ENCODE measurements at regions not wholly inside any gene's neighbourhood (a gene's known extent, or its start where the extent isn't known, plus 50 kb on each side); places are given as distances from the start of the nearest gene placed in this dataset.

DNA sequence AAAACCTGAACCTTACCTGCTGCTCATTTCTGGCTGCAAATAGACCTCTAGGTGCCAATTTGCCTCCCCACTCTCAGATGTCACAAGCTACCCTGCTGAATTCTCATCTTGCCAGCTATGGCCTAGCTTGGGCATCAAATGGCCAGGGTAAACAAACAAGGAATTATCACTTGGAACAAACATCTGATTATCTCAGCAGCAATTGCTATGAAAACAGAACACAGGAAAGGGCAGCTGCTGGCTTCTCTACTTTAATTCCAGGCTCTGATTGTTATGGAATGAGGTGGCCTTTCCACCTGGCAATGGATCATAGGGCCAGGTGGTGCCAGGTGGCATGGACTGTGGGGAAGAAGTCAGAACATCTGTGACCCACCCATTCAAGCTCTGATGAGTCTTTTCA is 505.1 kb downstream of the TLR4 start:
- H3K36me3 ChIP-seq (ENCODE audit: control insufficient read depth in 1 of 2, insufficient read depth in 2 of 2, low read length in 2 of 2), result no peaks in the 10 kb centered on the region
- no peaks in the 10 kb centered on the region for H3K27me3 ChIP-seq (ENCODE audit: low read depth, low read length)
- no peaks in the 10 kb centered on the region for H3K4me1 ChIP-seq (ENCODE audit: control insufficient read depth in 1 of 2, insufficient read depth in 2 of 2, low read length in 2 of 2)
- H3K4me3 ChIP-seq (ENCODE audit: low read depth in 1 of 2, low read length in 2 of 2), result no peak overlapping the region
- no peaks in the 10 kb centered on the region for H3K9me3 ChIP-seq (ENCODE audit: control insufficient read depth in 1 of 2, low read length in 2 of 2)
- H3K27ac ChIP-seq (ENCODE audit: low read length), result no peak overlapping the region

- no peaks in the 10 kb centered on the region for H3K36me3 ChIP-seq (ENCODE audit: control insufficient read depth in 1 of 2, insufficient read depth in 2 of 2, low read length in 2 of 2)
- no peaks in the 10 kb centered on the region for H3K27me3 ChIP-seq (ENCODE audit: low read depth, low read length)
- H3K27ac ChIP-seq (ENCODE audit: low read length), result no peak overlapping the region
- no peaks in the 10 kb centered on the region for H3K9me3 ChIP-seq (ENCODE audit: control insufficient read depth in 1 of 2, low read length in 2 of 2)
- H3K4me3 ChIP-seq (ENCODE audit: low read depth in 1 of 2, low read length in 2 of 2), result no peak overlapping the region
- H3K4me1 ChIP-seq (ENCODE audit: control insufficient read depth in 1 of 2, insufficient read depth in 2 of 2, low read length in 2 of 2), result no peaks in the 10 kb centered on the region
Observed at GRCh38 chr9:118215549-118215948, 511.3 kb downstream of the TLR4 start.

DNA sequence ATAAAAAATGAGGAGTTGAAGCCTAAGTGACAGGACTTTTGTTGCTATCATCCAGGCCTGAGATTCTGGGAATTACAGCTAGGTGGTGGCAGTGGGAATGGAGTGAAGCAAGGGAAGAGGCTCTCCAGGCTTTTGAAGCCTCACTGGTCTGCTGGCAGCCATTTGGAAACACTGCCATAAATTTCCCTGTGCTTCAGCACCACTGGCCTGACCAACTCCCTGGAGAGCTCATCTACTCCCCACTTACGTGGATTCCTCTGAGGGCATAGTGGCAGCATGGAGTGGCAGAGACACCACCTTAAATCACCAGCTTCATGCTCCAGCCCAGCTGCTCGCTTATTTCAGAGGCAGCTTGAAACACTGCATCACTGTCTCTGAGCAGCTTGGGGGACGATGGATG is 518.2 kb downstream of the TLR4 start:
- no peaks in the 10 kb centered on the region for H3K36me3 ChIP-seq (ENCODE audit: control insufficient read depth in 1 of 2, insufficient read depth in 2 of 2, low read length in 2 of 2)
- no peaks in the 10 kb centered on the region for H3K9me3 ChIP-seq (ENCODE audit: control insufficient read depth in 1 of 2, low read length in 2 of 2)
- no peak overlapping the region for H3K4me3 ChIP-seq (ENCODE audit: low read depth in 1 of 2, low read length in 2 of 2)
- H3K27ac ChIP-seq (ENCODE audit: low read length), result no peak overlapping the region
- H3K4me1 ChIP-seq (ENCODE audit: control insufficient read depth in 1 of 2, insufficient read depth in 2 of 2, low read length in 2 of 2), result no peaks in the 10 kb centered on the region
- H3K27me3 ChIP-seq (ENCODE audit: low read depth, low read length), result no peaks in the 10 kb centered on the region

DNA sequence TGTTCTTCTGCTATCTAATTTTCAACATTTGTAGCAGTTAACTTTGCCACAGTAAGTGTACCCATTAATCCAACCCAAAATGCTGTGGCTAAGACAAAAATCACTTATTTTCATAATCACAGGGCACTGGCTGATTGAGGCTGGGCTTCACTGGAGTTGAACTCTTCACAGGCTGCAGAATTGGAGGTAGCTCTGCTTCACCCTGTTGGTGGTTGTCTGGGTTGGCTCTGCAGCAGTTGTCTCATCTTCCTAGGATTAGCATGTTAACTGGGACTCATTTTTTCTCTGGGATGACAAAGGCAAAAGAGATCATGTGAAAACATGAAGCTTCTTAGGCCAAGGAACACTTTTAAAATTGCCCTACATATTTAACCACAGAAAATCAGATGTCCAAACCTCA is 518.9 kb downstream of the TLR4 start:
- Histone ChIP-seq H3K9me3 (ENCODE audit: control insufficient read depth in 1 of 2, low read length in 2 of 2) (no peaks in the 10 kb centered on the region), H3K36me3 (ENCODE audit: control insufficient read depth in 1 of 2, insufficient read depth in 2 of 2, low read length in 2 of 2) (no peaks in the 10 kb centered on the region), H3K4me3 (ENCODE audit: low read depth in 1 of 2, low read length in 2 of 2) (no peak overlapping the region), H3K27me3 (ENCODE audit: low read depth, low read length) (no peaks in the 10 kb centered on the region), H3K4me1 (ENCODE audit: control insufficient read depth in 1 of 2, insufficient read depth in 2 of 2, low read length in 2 of 2) (no peaks in the 10 kb centered on the region), H3K27ac (ENCODE audit: low read length) (no peak overlapping the region)

DNA sequence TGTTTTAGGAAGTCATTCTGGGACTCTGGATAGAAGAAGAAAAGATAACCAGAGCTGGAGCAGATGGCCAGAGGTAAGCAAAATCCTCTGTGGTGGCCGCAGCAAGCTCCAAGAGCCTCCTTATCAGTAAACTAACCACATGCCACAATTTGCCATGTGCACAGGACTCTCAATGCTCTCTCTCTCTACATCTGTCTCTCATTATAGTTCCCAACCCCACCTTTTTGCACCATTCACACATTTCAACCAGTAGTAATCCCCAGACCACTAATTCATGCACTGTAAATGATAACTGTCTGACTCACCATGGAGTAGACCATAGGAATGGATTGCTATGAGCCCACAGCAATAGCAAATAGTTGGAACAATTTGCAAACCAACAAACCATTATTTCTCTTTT is 526.1 kb downstream of the TLR4 start:
- no peaks in the 10 kb centered on the region for H3K9me3 ChIP-seq (ENCODE audit: control insufficient read depth in 1 of 2, low read length in 2 of 2)
- H3K27me3 ChIP-seq (ENCODE audit: low read depth, low read length), result no peaks in the 10 kb centered on the region
- no peak overlapping the region for H3K27ac ChIP-seq (ENCODE audit: low read length)
- no peak overlapping the region for H3K4me3 ChIP-seq (ENCODE audit: low read depth in 1 of 2, low read length in 2 of 2)
- H3K36me3 ChIP-seq (ENCODE audit: control insufficient read depth in 1 of 2, insufficient read depth in 2 of 2, low read length in 2 of 2), result no peaks in the 10 kb centered on the region
- H3K4me1 ChIP-seq (ENCODE audit: control insufficient read depth in 1 of 2, insufficient read depth in 2 of 2, low read length in 2 of 2), result no peaks in the 10 kb centered on the region

DNA sequence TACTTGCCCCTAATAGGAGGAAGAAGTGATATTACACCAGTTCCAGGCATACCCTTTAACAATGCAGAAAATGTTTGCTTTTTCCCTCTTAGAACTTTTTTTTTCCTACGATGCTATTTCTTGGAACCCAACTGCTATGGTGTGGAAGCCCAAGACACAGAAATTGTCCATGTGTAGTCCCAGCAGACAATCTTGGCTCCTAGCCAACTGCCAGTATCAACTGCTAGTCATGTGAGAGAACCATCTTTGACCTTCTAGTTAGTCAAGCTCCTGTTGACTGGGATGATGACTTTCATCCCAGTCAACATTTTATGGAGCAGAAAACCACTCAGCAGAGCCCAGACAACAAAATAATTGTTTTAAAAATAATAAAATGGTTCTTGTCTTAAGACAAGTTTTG is 532.4 kb downstream of the TLR4 start:
- no peaks in the 10 kb centered on the region for H3K36me3 ChIP-seq (ENCODE audit: control insufficient read depth in 1 of 2, insufficient read depth in 2 of 2, low read length in 2 of 2)
- H3K4me3 ChIP-seq (ENCODE audit: low read depth in 1 of 2, low read length in 2 of 2), result no peak overlapping the region
- no peak overlapping the region for H3K27ac ChIP-seq (ENCODE audit: low read length)
- H3K27me3 ChIP-seq (ENCODE audit: low read depth, low read length), result no peaks in the 10 kb centered on the region
- no peaks in the 10 kb centered on the region for H3K4me1 ChIP-seq (ENCODE audit: control insufficient read depth in 1 of 2, insufficient read depth in 2 of 2, low read length in 2 of 2)
- H3K9me3 ChIP-seq (ENCODE audit: control insufficient read depth in 1 of 2, low read length in 2 of 2), result peaks cover 0 to 4% of the 10 kb centered on the region in 2 donors

- H3K4me1 ChIP-seq (ENCODE audit: control insufficient read depth in 1 of 2, insufficient read depth in 2 of 2, low read length in 2 of 2), result no peaks in the 10 kb centered on the region
- no peak overlapping the region for H3K4me3 ChIP-seq (ENCODE audit: low read depth in 1 of 2, low read length in 2 of 2)
- H3K9me3 ChIP-seq (ENCODE audit: control insufficient read depth in 1 of 2, low read length in 2 of 2), result peaks cover 0 to 9% of the 10 kb centered on the region in 2 donors
- H3K27me3 ChIP-seq (ENCODE audit: low read depth, low read length), result no peaks in the 10 kb centered on the region
- no peak overlapping the region for H3K27ac ChIP-seq (ENCODE audit: low read length)
- no peaks in the 10 kb centered on the region for H3K36me3 ChIP-seq (ENCODE audit: control insufficient read depth in 1 of 2, insufficient read depth in 2 of 2, low read length in 2 of 2)
Observed at GRCh38 chr9:118238139-118238538, 533.9 kb downstream of the TLR4 start.

DNA sequence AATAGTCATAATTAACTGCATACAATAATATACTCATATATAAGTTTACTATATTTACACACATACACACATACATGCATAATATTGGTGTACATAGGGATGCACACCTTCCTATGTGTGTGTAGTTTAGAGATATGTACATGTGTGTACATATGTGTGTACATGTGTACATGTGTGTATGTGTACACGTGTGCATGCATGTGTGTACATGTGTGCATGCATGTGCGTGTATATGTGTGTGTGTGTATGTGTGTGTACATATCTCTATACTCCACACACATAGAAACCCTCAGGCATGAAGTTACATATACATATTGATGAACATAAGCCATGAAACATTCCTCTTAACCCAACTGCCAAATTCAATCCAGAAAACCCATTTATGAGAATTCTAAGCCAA is 547.8 kb downstream of the TLR4 start:
- no peak overlapping the region for H3K27ac ChIP-seq (ENCODE audit: low read length)

DNA sequence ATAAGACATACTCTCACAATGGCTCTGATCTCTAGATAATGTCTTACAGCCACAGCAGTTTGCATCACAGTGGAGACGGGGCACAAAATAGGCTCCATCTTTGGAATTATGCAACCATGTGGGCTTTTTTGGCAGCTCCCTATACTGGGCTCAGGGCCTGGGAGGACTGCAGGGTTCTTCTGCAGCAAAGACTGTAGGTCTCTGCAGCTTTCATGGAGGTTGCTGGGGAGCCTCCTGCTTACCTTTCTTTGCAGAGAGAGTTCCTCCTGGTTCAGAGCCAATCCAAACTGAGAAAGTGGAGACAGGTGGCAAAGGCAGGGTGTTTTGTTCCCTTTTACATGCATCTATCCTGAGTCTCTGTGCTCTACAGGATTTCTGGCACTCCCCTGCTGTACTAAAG is 558.0 kb downstream of the TLR4 start:
- no peak overlapping the region for H3K4me3 ChIP-seq (ENCODE audit: low read depth in 1 of 2, low read length in 2 of 2)

More for the DNA sequence above, 547.8 kb downstream of the TLR4 start:
- no peaks in the 10 kb centered on the region for H3K36me3 ChIP-seq (ENCODE audit: control insufficient read depth in 1 of 2, insufficient read depth in 2 of 2, low read length in 2 of 2)
- H3K9me3 ChIP-seq (ENCODE audit: control insufficient read depth in 1 of 2, low read length in 2 of 2), result peaks cover 0 to 9% of the 10 kb centered on the region in 2 donors
- no peak overlapping the region for H3K4me3 ChIP-seq (ENCODE audit: low read depth in 1 of 2, low read length in 2 of 2)
- H3K4me1 ChIP-seq (ENCODE audit: control insufficient read depth in 1 of 2, insufficient read depth in 2 of 2, low read length in 2 of 2), result no peaks in the 10 kb centered on the region
- no peaks in the 10 kb centered on the region for H3K27me3 ChIP-seq (ENCODE audit: low read depth, low read length)

GRCh38 chr9:118263949-118264348 is 559.7 kb downstream of the TLR4 start:
- Histone ChIP-seq H3K36me3 (ENCODE audit: control insufficient read depth in 1 of 2, insufficient read depth in 2 of 2, low read length in 2 of 2) (no peaks in the 10 kb centered on the region), H3K4me3 (ENCODE audit: low read depth in 1 of 2, low read length in 2 of 2) (no peak overlapping the region), H3K4me1 (ENCODE audit: control insufficient read depth in 1 of 2, insufficient read depth in 2 of 2, low read length in 2 of 2) (no peaks in the 10 kb centered on the region), H3K9me3 (ENCODE audit: control insufficient read depth in 1 of 2, low read length in 2 of 2) (peaks cover 0 to 8% of the 10 kb centered on the region in 2 donors), H3K27ac (ENCODE audit: low read length) (no peak overlapping the region), H3K27me3 (ENCODE audit: low read depth, low read length) (no peaks in the 10 kb centered on the region)

More for the DNA sequence above, 558.0 kb downstream of the TLR4 start:
- H3K36me3 ChIP-seq (ENCODE audit: control insufficient read depth in 1 of 2, insufficient read depth in 2 of 2, low read length in 2 of 2), result no peaks in the 10 kb centered on the region
- no peaks in the 10 kb centered on the region for H3K4me1 ChIP-seq (ENCODE audit: control insufficient read depth in 1 of 2, insufficient read depth in 2 of 2, low read length in 2 of 2)
- H3K27me3 ChIP-seq (ENCODE audit: low read depth, low read length), result no peaks in the 10 kb centered on the region
- no peak overlapping the region for H3K27ac ChIP-seq (ENCODE audit: low read length)
- peaks cover 0 to 8% of the 10 kb centered on the region in 2 donors for H3K9me3 ChIP-seq (ENCODE audit: control insufficient read depth in 1 of 2, low read length in 2 of 2)

DNA sequence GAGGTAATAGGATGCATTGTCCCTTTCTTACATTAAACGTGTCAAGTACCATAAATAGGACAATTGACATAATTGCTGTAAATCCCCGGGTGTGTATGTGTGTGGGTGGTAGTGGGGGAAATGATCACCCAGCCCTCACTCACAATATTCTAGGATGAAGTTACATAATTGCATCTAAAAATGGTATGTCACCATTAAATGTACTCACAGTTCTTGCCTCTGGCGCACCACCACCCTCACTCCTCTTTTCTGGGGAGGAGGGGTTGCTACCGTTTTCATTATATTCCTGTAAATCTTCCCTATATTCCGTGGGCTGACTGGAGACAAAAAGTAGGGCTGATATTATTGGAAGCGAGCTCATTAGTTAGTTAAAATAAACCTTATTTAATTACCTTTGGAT is 563.8 kb downstream of the TLR4 start:
- no peak overlapping the region for H3K27ac ChIP-seq (ENCODE audit: low read length)
- H3K9me3 ChIP-seq (ENCODE audit: control insufficient read depth in 1 of 2, low read length in 2 of 2), result no peaks in the 10 kb centered on the region
- no peaks in the 10 kb centered on the region for H3K36me3 ChIP-seq (ENCODE audit: control insufficient read depth in 1 of 2, insufficient read depth in 2 of 2, low read length in 2 of 2)
- no peaks in the 10 kb centered on the region for H3K27me3 ChIP-seq (ENCODE audit: low read depth, low read length)
- no peak overlapping the region for H3K4me3 ChIP-seq (ENCODE audit: low read depth in 1 of 2, low read length in 2 of 2)
- H3K4me1 ChIP-seq (ENCODE audit: control insufficient read depth in 1 of 2, insufficient read depth in 2 of 2, low read length in 2 of 2), result no peaks in the 10 kb centered on the region

- Histone ChIP-seq H3K4me1 (ENCODE audit: control insufficient read depth in 1 of 2, insufficient read depth in 2 of 2, low read length in 2 of 2) (no peaks in the 10 kb centered on the region), H3K9me3 (ENCODE audit: control insufficient read depth in 1 of 2, low read length in 2 of 2) (no peaks in the 10 kb centered on the region), H3K27me3 (ENCODE audit: low read depth, low read length) (no peaks in the 10 kb centered on the region), H3K27ac (ENCODE audit: low read length) (no peak overlapping the region), H3K4me3 (ENCODE audit: low read depth in 1 of 2, low read length in 2 of 2) (no peak overlapping the region), H3K36me3 (ENCODE audit: control insufficient read depth in 1 of 2, insufficient read depth in 2 of 2, low read length in 2 of 2) (no peaks in the 10 kb centered on the region)
Observed at GRCh38 chr9:118269623-118270022, 565.4 kb downstream of the TLR4 start.

All from muscle layer of duodenum (tissue), 2 donors.